MM.1S (cell line): ENCODE measurements at regions not wholly inside any gene's neighbourhood (a gene's known extent, or its start where the extent isn't known, plus 50 kb on each side); places are given as distances from the start of the nearest gene placed in this dataset.

Source experiments
- EZH2 ChIP-seq: fragments of 300-600 bp; sonication (generic); optimal IDR thresholded peaks from 2 replicates; pipeline ENCODE3; 2017; ENCODE audit warnings: low read depth, mild to moderate bottlenecking, antibody characterized with exemption, low read length, mixed read lengths
- EZH2phosphoT487 ChIP-seq: fragments of 300-600 bp; sonication (generic); IDR thresholded peaks from 2 replicates; pipeline ENCODE4 v1.6.1; 2018; ENCODE audit warnings: antibody characterized with exemption, low read length
- TF ChIP-seq, protein P1 (sequence below): fragments of 300-600 bp; sonication (generic); IDR thresholded peaks from 2 replicates; pipeline ENCODE4 v1.5.1; 2016; ENCODE audit warnings: antibody characterized with exemption, low read length, mixed read lengths

DNA sequence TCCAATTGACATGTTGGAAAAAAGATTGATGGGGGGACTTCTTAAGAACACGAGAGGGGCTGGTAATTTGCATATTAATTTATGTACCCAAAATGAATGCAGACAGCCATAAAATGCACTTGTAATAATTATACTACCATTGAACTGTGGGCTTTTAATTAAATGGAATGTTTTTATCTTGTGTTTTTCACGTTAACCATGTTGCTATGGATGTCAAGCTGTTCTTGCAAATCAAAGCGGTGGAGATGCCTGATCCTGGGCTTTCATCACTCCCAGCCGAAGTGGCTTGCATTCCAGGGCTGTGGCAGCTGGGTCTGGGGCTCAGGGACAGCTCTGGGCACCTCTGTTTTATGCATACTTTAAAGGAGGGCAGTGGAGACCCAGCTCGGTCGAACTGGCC lies 179.4 kb upstream of the TMTC4 start:
- TF ChIP-seq, protein P1, sequence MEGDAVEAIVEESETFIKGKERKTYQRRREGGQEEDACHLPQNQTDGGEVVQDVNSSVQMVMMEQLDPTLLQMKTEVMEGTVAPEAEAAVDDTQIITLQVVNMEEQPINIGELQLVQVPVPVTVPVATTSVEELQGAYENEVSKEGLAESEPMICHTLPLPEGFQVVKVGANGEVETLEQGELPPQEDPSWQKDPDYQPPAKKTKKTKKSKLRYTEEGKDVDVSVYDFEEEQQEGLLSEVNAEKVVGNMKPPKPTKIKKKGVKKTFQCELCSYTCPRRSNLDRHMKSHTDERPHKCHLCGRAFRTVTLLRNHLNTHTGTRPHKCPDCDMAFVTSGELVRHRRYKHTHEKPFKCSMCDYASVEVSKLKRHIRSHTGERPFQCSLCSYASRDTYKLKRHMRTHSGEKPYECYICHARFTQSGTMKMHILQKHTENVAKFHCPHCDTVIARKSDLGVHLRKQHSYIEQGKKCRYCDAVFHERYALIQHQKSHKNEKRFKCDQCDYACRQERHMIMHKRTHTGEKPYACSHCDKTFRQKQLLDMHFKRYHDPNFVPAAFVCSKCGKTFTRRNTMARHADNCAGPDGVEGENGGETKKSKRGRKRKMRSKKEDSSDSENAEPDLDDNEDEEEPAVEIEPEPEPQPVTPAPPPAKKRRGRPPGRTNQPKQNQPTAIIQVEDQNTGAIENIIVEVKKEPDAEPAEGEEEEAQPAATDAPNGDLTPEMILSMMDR = no peak
- TF ChIP-seq EZH2 (no peak), EZH2phosphoT487 (no peak)
